Hepatocyte (in vitro differentiated cells): ENCODE measurements at regions not wholly inside any gene's neighbourhood (a gene's known extent, or its start where the extent isn't known, plus 50 kb on each side); places are given as distances from the start of the nearest gene placed in this dataset.

Experiments
- CTCF ChIP-seq: fragments of 200-600 bp; sonication (generic); IDR thresholded peaks from 2 replicates; pipeline ENCODE4 v1.5.1; 2016; ENCODE audit warnings: antibody characterized with exemption, mild to moderate bottlenecking; ENCODE audit not compliant: poor library complexity
- EZH2 ChIP-seq: fragments of 200-600 bp; sonication (generic); IDR thresholded peaks from 2 replicates; pipeline ENCODE4 v1.6.1; 2016; ENCODE audit warnings: antibody characterized with exemption, mild to moderate bottlenecking, borderline replicate concordance
- EZH2phosphoT487 ChIP-seq: fragments of 200-600 bp; sonication (generic); IDR thresholded peaks from one replicate; pipeline ENCODE4 v1.6.1; 2018; ENCODE audit warnings: antibody characterized with exemption, mild to moderate bottlenecking, low read depth, moderate library complexity; ENCODE audit not compliant: unreplicated experiment, severe bottlenecking

- TF ChIP-seq EZH2 (no peak), CTCF (no peak), EZH2phosphoT487 (no peak)
Measured at GRCh38 chr21:19557046-19557445, 1153.5 kb upstream of the TMPRSS15 start.
